ENCODE measurements at regions not wholly inside any gene's neighbourhood (a gene's known extent, or its start where the extent isn't known, plus 50 kb on each side); places are given as distances from the start of the nearest gene placed in this dataset.

- H3K27ac Mint-ChIP-seq = no peak overlapping the region
- Histone ChIP-seq H3K4me3 (no peak overlapping the region), H3K4me2 (no peak overlapping the region), H3K36me3 (ENCODE audit: insufficient read depth) (no peaks in the 10 kb centered on the region), H3K27me3 (ENCODE audit: insufficient read depth) (no peaks in the 10 kb centered on the region), H2AFZ (no peak overlapping the region), H3K27ac (ENCODE audit: low read depth) (no peak overlapping the region), H3F3A (replicated peaks; ENCODE audit: low read depth) (no peaks in the 10 kb centered on the region), H3K4me1 (ENCODE audit: insufficient read depth) (no peaks in the 10 kb centered on the region), H4K20me1 (replicated peaks; ENCODE audit: insufficient read depth) (no peaks in the 10 kb centered on the region), H3K79me2 (replicated peaks; ENCODE audit: insufficient read depth) (no peaks in the 10 kb centered on the region), H3K9me2 (ENCODE audit: insufficient read depth) (no peaks in the 10 kb centered on the region)
- no peaks in the 10 kb centered on the region for H3K4me1 Mint-ChIP-seq
- ATAC-seq (no peak), DNase-seq (ENCODE audit: low spot score) (no peak)
- no peak for TF ChIP-seq ZNF114 (CRISPR knock-in tag; IDR thresholded peaks at IDR 0.05)
- no peak for TF ChIP-seq JUNB (IDR thresholded peaks at IDR 0.05; ENCODE audit: unreplicated experiment)
- no peaks in the 10 kb centered on the region for H3K27me3 Mint-ChIP-seq (ENCODE audit: insufficient read depth, low read depth, poor library complexity)
- H3K9me3 Mint-ChIP-seq = no peaks in the 10 kb centered on the region
- H3K4me3 Mint-ChIP-seq = no peak overlapping the region
- no peaks in the 10 kb centered on the region for H3K36me3 Mint-ChIP-seq (ENCODE audit: low read depth)
These were observed 124.8 kb downstream of the MXRA5 start for GRCh38 chrX:3221643-3222042.

- H3K4me3 Mint-ChIP-seq = no peak overlapping the region
- Histone ChIP-seq H3K4me2 (no peak overlapping the region), H3K27ac (ENCODE audit: low read depth) (no peak overlapping the region), H4K20me1 (replicated peaks; ENCODE audit: insufficient read depth) (no peaks in the 10 kb centered on the region), H3K79me2 (replicated peaks; ENCODE audit: insufficient read depth) (no peaks in the 10 kb centered on the region), H3K27me3 (ENCODE audit: insufficient read depth) (no peaks in the 10 kb centered on the region), H3K4me1 (ENCODE audit: insufficient read depth) (no peaks in the 10 kb centered on the region), H3K36me3 (ENCODE audit: insufficient read depth) (no peaks in the 10 kb centered on the region), H3K4me3 (no peak overlapping the region), H3F3A (replicated peaks; ENCODE audit: low read depth) (no peaks in the 10 kb centered on the region), H2AFZ (no peak overlapping the region), H3K9me2 (ENCODE audit: insufficient read depth) (no peaks in the 10 kb centered on the region)
- ATAC-seq (no peak), DNase-seq (ENCODE audit: low spot score) (no peak)
- no peaks in the 10 kb centered on the region for H3K27me3 Mint-ChIP-seq (ENCODE audit: insufficient read depth, low read depth, poor library complexity)
- no peaks in the 10 kb centered on the region for H3K9me3 Mint-ChIP-seq
- H3K27ac Mint-ChIP-seq = no peak overlapping the region
- no peaks in the 10 kb centered on the region for H3K36me3 Mint-ChIP-seq (ENCODE audit: low read depth)
- no peaks in the 10 kb centered on the region for H3K4me1 Mint-ChIP-seq
- TF ChIP-seq ZNF114 (CRISPR knock-in tag; IDR thresholded peaks at IDR 0.05) (no peak), ZNF331 (CRISPR knock-in tag; IDR thresholded peaks at IDR 0.05; ENCODE audit: low read depth) (no peak), CREB1 (CRISPR knock-in tag; IDR thresholded peaks at IDR 0.05; ENCODE audit: low read depth) (no peak), EZH2phosphoT487 (IDR thresholded peaks at IDR 0.05; ENCODE audit: unreplicated experiment) (no peak), NANOG (IDR thresholded peaks at IDR 0.05; ENCODE audit: borderline replicate concordance) (no peak), JUNB (IDR thresholded peaks at IDR 0.05; ENCODE audit: unreplicated experiment) (no peak), STAT1 (IDR thresholded peaks at IDR 0.05; ENCODE audit: unreplicated experiment) (no peak), ZNF462 (CRISPR knock-in tag; IDR thresholded peaks at IDR 0.05) (no peak), CTCF (conservative IDR thresholded peaks at IDR 0.05; ENCODE audit: low read depth in 2 of 2) (no peak), REST (IDR thresholded peaks at IDR 0.05; ENCODE audit: unreplicated experiment) (no peak), POLR2AphosphoS5 (IDR thresholded peaks at IDR 0.05; ENCODE audit: low read depth) (no peak), EZH2 (IDR thresholded peaks at IDR 0.05; ENCODE audit: low read depth, unreplicated experiment) (no peak)
These were observed 126.8 kb downstream of the MXRA5 start for GRCh38 chrX:3219667-3220066.
